HepG2 (cell line): ENCODE measurements at regions not wholly inside any gene's neighbourhood (a gene's known extent, or its start where the extent isn't known, plus 50 kb on each side); places are given as distances from the start of the nearest gene placed in this dataset.

Source experiments
- ATAC-seq: fragments of 200-7000 bp; cut with Tn5 transposase; 3 replicates; pipeline ENCODE4 v1.9.1; 2020; ENCODE audit warnings: mild to moderate bottlenecking, moderate library complexity
- BruUV-seq: library from RNA; stranded (reverse); fragments of 400-500 nt; replicated peaks from 2 replicates; lab custom pipeline; 2021; lab: Mats Ljungman, UMichigan
- CTCF ChIA-PET: fragments of 300-600 bp; formaldehyde crosslinking; extraction: SDS; loops from one replicate; lab custom pipeline; 2021; ENCODE audit warnings: low total read pairs, inconsistent platforms, low intra/inter-chr PET ratio; lab: Yijun Ruan, JAX
- POLR2A ChIA-PET: fragments of 350-600 bp; sonication (Branson Sonifier 250); formaldehyde crosslinking; loops from one replicate; lab custom pipeline; 2020; ENCODE audit warnings: antibody characterized with exemption, inconsistent platforms; lab: Yijun Ruan, JAX
- DNase-seq: peaks from one replicate; pipeline ENCODE4 v3.0.0-alpha.2; 2015; ENCODE audit warnings: low spot score
- FAIRE-seq: peaks from 3 replicates; lab custom pipeline; 2011; peaks lifted over from hg19 to GRCh38; lab: Jason Lieb, UNC
- H2AFZ ChIP-seq: one replicate; pipeline ENCODE4 v1.6.1; 2011; ENCODE audit warnings: low read length, inconsistent platforms
- H3K27ac ChIP-seq: fragments of 300-600 bp; 3 replicates; pipeline ENCODE4 v1.8.0; 2011; ENCODE audit warnings: mixed run types, mild to moderate bottlenecking, mixed read lengths, low read length, inconsistent platforms; ENCODE audit not compliant: insufficient read depth; ENCODE audit errors: extremely low read length
- H3K27me3 ChIP-seq, 2 experiments: fragments of 200-600 bp in 1 of 2; 2 replicates in 1 of 2; 3 replicates in 1 of 2; pipeline versions ENCODE4 v1.6.0 to v1.8.0; 2011; ENCODE audit warnings: low read length in 2 of 2, mild to moderate bottlenecking in 2 of 2, moderate library complexity in 2 of 2, inconsistent platforms in 1 of 2; ENCODE audit not compliant: insufficient read depth in 2 of 2, control insufficient read depth in 1 of 2
- H3K36me3 ChIP-seq, 2 experiments: fragments of 200-600 bp in 1 of 2; replicated peaks in 1 of 2; 2 replicates in 1 of 2; 3 replicates in 1 of 2; pipeline versions ENCODE4 v1.5.1 to v1.8.0; 2011; ENCODE audit warnings: low read length in 2 of 2, inconsistent platforms in 1 of 2; ENCODE audit not compliant: insufficient read depth in 2 of 2, control insufficient read depth in 1 of 2
- H3K4me1 ChIP-seq: 2 replicates; pipeline ENCODE4 v1.5.1; 2012; ENCODE audit warnings: low read length, inconsistent platforms; ENCODE audit not compliant: insufficient read depth
- H3K4me2 ChIP-seq: 2 replicates; pipeline ENCODE4 v1.6.0; 2011; ENCODE audit warnings: low read depth, low read length, inconsistent platforms
- H3K4me3 ChIP-seq, 3 experiments: fragments of 200-600 bp in 1 of 3; sonication (generic), shearing (Covaris generic) in 1 of 3; replicated peaks in 1 of 3; 2 replicates each; pipeline ENCODE4 v1.5.1; 2011 to 2016; ENCODE audit warnings: low read length in 3 of 3, inconsistent platforms in 2 of 3, low read depth in 2 of 3, mild to moderate bottlenecking in 2 of 3, control low read depth in 1 of 3, mixed read lengths in 1 of 3; ENCODE audit not compliant: insufficient read depth in 1 of 3
- H3K79me2 ChIP-seq: one replicate; pipeline ENCODE4 v1.6.1; 2011; ENCODE audit warnings: low read length, inconsistent platforms; ENCODE audit not compliant: insufficient read depth
- H3K9ac ChIP-seq: 2 replicates; pipeline ENCODE4 v1.6.0; 2011; ENCODE audit warnings: mild to moderate bottlenecking, low read depth, low read length, inconsistent platforms; ENCODE audit not compliant: insufficient read depth
- H3K9me3 ChIP-seq: 2 replicates; pipeline ENCODE4 v1.5.1; 2012; ENCODE audit warnings: mild to moderate bottlenecking, low read length
- H4K20me1 ChIP-seq: 2 replicates; pipeline ENCODE4 v1.6.0; 2011; ENCODE audit warnings: inconsistent platforms, mild to moderate bottlenecking, low read length, moderate library complexity; ENCODE audit not compliant: insufficient read depth
- MAFF ChIP-seq: IDR thresholded peaks from 2 replicates; pipeline ENCODE4 v1.6.1; 2011; ENCODE audit warnings: low read depth, low read length, improper control_type of control experiment
- MAFK ChIP-seq, 2 experiments: IDR thresholded peaks in 1 of 2; conservative IDR thresholded peaks in 1 of 2; 2 replicates each; pipeline ENCODE4 v1.6.1; 2011; ENCODE audit warnings: improper control_type of control experiment in 2 of 2, low read length in 2 of 2
- MTA1 ChIP-seq: sonication (generic); formaldehyde crosslinking; IDR thresholded peaks from 2 replicates; pipeline ENCODE4 v1.4.0; 2020; ENCODE audit warnings: missing genetic modification reagents, mild to moderate bottlenecking, borderline replicate concordance
- WGBS: methylation state at CpG from one replicate; pipeline ENCODE4 v1.1.6; 2017; ENCODE audit warnings: low lambda C conversion rate; 5-methylcytosine and 5-hydroxymethylcytosine counted together
- in situ Hi-C: cut with HindIII; loops from 2 replicates; pipeline ENCODE4 v1.10.0; 2017; ENCODE audit warnings: low pct_unique_long_range_greater_than_20kb; ENCODE audit not compliant: extremely low pct_ligation_motif_present
- intact Hi-C: fragments of 100-400 bp; cut with micrococcal nuclease; formaldehyde crosslinking; loops from one replicate; pipeline ENCODE4 v1.10.0; 2022; ENCODE audit not compliant: unreplicated experiment
- TF ChIP-seq, protein P1 (sequence below): sonication (generic); formaldehyde crosslinking; IDR thresholded peaks from 2 replicates; pipeline ENCODE4 v1.4.0; 2020; ENCODE audit warnings: missing genetic modification reagents; ENCODE audit errors: not compliant biosample characterization
- TF ChIP-seq, protein P2 (sequence below): sonication (generic); formaldehyde crosslinking; conservative IDR thresholded peaks from 2 replicates; pipeline ENCODE4 v1.4.0; 2020; ENCODE audit warnings: missing genetic modification reagents

DNA sequence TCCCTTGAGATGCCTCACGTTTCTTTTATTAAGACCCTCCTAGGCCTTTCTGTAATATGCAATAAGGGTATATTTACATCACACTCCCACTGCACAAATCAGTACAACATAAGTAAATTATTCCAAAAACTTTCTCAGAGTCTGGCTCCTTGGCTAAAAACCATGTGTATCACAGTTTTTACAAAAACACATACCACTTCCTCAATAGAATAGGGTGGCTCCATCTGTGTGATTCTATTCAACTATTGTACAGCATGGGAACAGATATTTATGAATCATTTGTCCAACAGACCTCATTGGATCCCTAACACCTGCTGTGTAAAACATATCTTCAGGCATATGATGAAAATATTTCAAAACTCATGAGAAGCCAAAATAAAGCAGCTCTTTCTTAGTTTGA, 502.7 kb downstream of the EFNA5 start:
- Histone ChIP-seq H4K20me1 (no peaks in the 10 kb centered on the region), H3K4me2 (no peak overlapping the region), H3K27me3 (no peaks in the 10 kb centered on the region), H3K36me3 (no peaks in the 10 kb centered on the region), H3K4me1 (no peaks in the 10 kb centered on the region), H2AFZ (no peak overlapping the region), H3K9me3 (peaks cover 60% of the 10 kb centered on the region), H3K27ac (no peak overlapping the region), H3K79me2 (no peaks in the 10 kb centered on the region), H3K4me3 (no peak overlapping the region), H3K9ac (no peak overlapping the region)
- ChIA-PET POLR2A (no interaction called here), CTCF (no interaction called here)
- DNase-seq (no peak), ATAC-seq (no peak), FAIRE-seq (no peak)
- in situ Hi-C loops (no loop called here), intact Hi-C loops (no loop called here)
- WGBS = 0% methylated on average over 1 of the region's 1 CpG
- no TSS peak for BruUV-seq
- no peak for TF ChIP-seq MTA1 (CRISPR knock-in tag)
- TF ChIP-seq, protein P1, sequence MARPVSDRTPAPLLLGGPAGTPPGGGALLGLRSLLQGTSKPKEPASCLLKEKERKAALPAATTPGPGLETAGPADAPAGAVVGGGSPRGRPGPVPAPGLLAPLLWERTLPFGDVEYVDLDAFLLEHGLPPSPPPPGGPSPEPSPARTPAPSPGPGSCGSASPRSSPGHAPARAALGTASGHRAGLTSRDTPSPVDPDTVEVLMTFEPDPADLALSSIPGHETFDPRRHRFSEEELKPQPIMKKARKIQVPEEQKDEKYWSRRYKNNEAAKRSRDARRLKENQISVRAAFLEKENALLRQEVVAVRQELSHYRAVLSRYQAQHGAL (CRISPR knock-in tag) = no peak

DNA sequence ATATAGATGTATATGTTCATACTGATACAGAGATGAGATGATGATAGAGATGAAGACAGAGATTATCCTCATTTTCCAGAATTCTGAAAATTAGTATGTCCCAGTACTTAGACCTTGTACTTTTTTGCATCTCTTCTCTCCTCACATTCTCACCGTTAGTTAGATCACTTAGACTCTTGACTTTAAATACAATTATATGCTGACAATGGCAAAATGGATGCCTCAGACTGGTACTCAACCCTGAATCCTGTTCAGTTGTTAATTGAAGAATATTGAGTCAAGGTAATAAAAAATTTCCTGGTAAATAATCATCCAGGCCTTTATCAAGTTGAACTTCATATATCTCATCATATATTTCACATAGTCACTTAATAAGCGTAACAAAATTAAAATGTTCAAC, 505.4 kb downstream of the EFNA5 start:
- Histone ChIP-seq H3K4me1 (no peaks in the 10 kb centered on the region), H4K20me1 (no peaks in the 10 kb centered on the region), H3K9me3 (peaks cover 32% of the 10 kb centered on the region), H3K4me3 (no peak overlapping the region), H3K27me3 (no peaks in the 10 kb centered on the region), H3K27ac (no peak overlapping the region), H3K79me2 (no peaks in the 10 kb centered on the region), H3K36me3 (no peaks in the 10 kb centered on the region), H2AFZ (no peak overlapping the region), H3K9ac (no peak overlapping the region), H3K4me2 (no peak overlapping the region)
- CTCF ChIA-PET = no interaction called here
- whole genome bisulfite sequencing = 0% methylated on average over 2 of the region's 2 CpGs
- in situ Hi-C loops = no loop called here
- FAIRE-seq (no peak), ATAC-seq (no peak), DNase-seq (no peak)
- intact Hi-C loops = no loop called here
- TF ChIP-seq, protein P2, sequence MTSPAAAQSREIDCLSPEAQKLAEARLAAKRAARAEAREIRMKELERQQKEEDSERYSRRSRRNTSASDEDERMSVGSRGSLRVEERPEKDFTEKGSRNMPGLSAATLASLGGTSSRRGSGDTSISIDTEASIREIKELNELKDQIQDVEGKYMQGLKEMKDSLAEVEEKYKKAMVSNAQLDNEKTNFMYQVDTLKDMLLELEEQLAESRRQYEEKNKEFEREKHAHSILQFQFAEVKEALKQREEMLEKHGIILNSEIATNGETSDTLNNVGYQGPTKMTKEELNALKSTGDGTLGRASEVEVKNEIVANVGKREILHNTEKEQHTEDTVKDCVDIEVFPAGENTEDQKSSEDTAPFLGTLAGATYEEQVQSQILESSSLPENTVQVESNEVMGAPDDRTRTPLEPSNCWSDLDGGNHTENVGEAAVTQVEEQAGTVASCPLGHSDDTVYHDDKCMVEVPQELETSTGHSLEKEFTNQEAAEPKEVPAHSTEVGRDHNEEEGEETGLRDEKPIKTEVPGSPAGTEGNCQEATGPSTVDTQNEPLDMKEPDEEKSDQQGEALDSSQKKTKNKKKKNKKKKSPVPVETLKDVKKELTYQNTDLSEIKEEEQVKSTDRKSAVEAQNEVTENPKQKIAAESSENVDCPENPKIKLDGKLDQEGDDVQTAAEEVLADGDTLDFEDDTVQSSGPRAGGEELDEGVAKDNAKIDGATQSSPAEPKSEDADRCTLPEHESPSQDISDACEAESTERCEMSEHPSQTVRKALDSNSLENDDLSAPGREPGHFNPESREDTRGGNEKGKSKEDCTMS (CRISPR knock-in tag) = no peak
- TF ChIP-seq MAFF (peak; percentile 84), MAFK (conservative IDR thresholded peaks at IDR 0.05 in 1 of 2, IDR thresholded peaks at IDR 0.05 in 1 of 2; ENCODE audit: low read length in 2 of 2) (peak; percentile 76 to 93)
- POLR2A ChIA-PET = no interaction called here
- BruUV-seq = no TSS peak
